NCI-H146 (cell line): ENCODE measurements at regions not wholly inside any gene's neighbourhood (a gene's known extent, or its start where the extent isn't known, plus 50 kb on each side); places are given as distances from the start of the nearest gene placed in this dataset.

Source experiments
- DNase-seq: peaks from one replicate; lab custom pipeline; 2025; lab: John Stamatoyannopoulos, UW

- DNase-seq, result no peak
Observed at GRCh38 chr6:40194447-40195170, 260.3 kb upstream of the MOCS1 start.

DNA sequence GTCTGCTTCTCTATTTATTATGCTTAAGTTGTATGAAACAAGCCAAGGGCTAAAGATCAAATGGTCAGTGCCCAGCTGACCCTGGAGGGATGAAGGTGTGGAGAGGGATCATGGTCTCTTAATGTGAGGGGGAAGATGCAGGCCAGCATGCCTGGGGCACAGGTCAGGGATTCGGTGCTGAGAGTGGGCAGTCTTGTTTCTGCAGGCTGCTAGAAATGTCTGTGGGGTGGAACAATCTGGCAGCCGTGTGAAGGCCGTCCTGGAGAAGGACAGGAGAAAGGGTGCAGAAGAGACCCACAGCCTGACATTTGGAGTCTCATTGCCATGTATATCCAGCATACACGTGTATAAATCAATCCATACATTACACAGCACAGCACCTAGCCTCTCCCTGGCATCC, 258.3 kb upstream of the MOCS1 start:
- DNase-seq, result no peak

DNA sequence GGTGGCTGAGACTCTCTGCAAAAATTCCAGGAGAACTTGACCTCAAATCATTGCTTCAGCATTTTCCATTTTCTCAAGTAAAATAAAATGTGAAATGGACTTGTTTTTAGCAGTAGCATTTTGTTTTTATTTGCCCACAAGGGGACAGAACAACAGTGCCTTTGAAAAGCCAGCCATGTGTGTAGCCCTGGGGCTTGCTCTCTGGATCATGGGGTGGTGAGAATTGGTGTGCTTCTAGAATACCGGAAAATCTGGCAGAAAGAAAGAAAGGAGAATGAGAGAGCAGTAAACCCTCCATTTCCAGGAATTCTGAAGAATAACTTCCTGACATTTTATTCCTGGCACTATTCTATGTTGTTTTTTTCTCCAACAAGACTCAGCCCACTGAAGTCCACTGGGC, 254.7 kb upstream of the MOCS1 start:
- DNase-seq, result no peak

DNA sequence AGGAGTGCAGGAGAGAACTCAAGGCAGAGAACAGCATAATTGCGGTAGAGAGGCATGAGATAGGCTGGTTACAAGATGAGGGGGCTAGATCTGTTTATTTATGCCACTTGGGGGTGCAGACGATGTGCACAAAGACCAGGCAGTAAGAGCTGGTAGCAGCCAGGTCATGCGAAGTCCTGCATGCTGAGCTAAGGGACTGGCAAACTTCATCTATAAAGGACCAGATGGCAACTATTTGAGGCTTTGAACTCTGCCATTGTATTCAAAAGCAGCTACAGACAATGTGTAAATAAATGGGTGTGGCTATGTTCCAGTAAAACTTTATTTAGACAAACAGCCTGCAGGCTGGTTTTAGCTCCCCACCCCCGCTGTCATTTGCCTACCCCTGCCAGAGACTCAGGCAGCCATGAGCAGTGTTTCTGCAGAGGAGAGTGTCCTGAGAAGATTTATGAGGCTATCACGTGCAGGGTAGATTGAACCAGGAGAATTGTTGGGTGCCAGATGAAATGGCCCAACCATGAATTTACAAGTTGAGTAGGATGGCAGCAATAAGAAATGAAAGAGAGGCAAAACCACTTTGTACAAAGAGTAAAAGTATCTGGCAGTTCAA, 253.4 kb upstream of the MOCS1 start:
- DNase-seq, result no peak

- no peak for DNase-seq
Observed at GRCh38 chr6:40185486-40185885, 251.2 kb upstream of the MOCS1 start.

- DNase-seq, result no peak
Observed at GRCh38 chr6:40183902-40184301, 249.6 kb upstream of the MOCS1 start.

DNA sequence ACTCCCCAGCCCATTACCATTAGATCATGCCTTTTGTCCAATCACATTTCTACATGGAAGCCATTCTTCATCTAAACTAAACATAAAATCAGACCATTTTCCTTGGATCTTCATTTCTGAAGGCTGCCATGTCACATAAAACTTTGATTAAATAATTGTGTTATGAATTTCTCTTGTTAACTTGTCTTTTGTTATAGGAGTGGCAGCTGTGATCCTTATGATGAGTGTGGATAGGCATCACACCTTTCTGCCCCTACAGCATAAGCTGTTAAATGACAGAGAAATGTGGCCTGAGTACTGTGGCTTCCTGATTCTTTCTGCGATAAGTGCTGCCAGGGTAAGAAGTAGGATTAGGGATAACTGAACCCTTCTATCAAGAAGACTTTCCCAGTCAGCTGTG, 247.1 kb upstream of the MOCS1 start:
- DNase-seq, result no peak

DNA sequence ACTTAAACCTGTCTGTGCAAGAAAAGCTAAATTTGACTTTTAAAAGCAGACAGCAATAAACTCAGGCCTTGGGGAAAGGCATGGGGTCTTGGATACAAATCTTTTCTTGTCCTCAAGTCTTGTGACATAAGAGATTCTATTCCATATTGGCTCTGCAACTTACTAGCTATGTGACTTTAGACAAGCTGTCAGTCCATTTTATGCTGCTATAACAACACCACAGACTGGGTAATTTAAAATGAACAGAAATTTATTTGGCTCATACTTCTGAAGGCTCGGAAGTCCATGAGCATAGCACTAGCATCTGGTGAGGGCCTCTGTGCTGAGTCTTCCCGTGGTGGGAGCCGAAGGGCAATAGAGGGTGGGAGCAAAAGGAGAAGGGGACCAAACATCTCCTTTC, 246.0 kb upstream of the MOCS1 start:
- no peak for DNase-seq

DNA sequence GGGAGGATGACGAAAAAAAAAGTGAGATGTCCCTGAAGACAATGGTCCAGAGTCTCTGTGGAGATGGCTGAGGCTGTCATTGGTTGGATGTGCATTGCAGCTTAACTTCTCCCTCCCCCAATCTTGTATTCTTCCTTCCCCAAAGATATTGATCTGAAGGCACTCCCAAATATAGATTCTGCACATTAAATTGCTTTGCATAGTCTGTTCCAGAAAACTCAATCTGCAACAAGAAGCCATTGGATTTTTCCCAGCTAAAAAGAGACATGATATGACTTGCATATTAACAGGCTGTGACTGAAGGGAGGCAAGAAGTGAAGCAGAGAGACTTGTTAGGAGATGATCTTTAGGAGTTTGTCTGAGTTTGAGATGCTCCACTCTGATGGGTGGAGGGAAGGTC, 245.2 kb upstream of the MOCS1 start:
- no peak for DNase-seq

GRCh38 chr6:40177598-40177997, 243.3 kb upstream of the MOCS1 start:
- no peak for DNase-seq

GRCh38 chr6:40176152-40176551, 241.9 kb upstream of the MOCS1 start:
- no peak for DNase-seq

- DNase-seq, result no peak
Observed at GRCh38 chr6:40172272-40172671, 238.0 kb upstream of the MOCS1 start.

DNA sequence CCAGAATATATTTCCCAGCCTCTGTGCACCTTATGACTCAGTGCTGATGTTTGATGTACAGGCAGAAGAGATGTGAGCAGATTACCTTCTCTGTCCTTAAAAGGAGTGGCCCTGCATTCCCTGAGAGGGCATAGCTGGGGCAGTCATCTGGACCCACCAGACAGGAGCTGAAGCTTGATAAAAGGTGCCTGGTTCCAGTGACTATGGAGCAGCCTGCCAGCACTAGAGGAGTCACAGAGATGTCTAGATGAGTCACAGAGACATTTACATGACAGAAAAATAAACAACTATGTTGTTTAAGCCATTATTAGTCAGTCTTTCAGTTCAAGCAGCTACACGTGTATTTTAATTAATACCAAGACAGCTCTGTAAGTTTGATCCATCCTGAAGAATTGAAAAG, 237.1 kb upstream of the MOCS1 start:
- DNase-seq, result no peak

DNA sequence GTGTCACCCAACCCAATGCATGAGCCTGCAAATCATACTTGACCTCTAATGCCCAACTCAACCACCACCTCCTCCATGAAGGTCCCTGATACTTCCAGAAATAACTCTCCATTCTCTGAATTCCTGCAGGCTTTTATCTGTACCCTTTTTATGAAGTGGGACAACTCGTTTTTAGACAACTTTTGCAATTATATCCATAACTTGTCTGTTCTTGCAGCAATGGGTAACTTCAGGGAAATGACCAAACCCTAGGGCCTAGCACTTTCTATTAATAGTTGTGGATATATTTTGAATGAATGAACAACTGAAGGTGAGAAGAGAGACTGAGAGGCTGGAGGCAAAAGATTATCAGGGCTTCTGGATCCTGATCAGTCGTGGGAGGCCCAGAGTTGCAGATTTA, 236.6 kb upstream of the MOCS1 start:
- DNase-seq, result no peak

DNA sequence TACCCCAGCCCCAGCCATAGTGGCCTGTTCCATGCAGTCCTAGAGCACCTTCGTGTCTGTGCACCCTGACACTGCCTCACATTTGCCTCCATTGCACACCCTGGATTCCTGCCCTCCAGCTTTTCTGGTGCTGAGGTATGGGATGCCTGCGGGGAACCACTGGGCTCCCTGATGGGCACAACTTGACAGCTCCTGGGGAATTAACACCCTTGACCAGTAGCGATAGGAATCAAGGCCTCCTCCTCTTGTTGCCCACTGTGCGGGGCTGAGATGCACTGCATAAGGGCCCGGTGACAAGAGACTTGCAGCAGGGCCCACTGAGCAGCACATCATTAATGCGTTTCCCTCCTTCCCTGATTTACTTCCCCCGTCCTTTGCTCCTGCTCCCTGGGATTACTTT, 235.6 kb upstream of the MOCS1 start:
- no peak for DNase-seq

GRCh38 chr6:40166963-40167362, 232.7 kb upstream of the MOCS1 start:
- DNase-seq, result no peak

GRCh38 chr6:40165036-40165709, 230.9 kb upstream of the MOCS1 start:
- no peak for DNase-seq

DNA sequence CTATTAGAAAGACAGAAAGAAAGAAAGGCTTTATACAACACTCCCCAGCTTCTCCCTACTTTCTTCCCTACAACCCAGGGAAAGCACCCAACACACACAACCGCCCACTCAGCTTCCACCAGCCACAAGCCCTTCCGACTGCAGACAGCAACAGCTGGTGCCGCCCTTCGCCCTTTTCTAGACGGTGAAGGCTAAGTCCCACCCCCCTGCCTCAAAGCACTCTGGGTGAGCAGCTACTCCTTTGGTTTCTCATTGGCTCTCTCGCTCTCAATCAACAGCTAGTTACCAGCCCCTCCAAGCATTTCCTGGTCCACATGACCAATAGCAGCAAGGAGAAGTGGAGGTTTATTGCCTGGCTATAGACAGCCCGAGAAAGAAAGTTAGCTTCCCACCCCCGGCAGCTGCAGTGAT, 230.1 kb upstream of the MOCS1 start:
- DNase-seq, result peak; percentile 30

GRCh38 chr6:40163924-40164323, 229.7 kb upstream of the MOCS1 start:
- DNase-seq, result no peak

DNA sequence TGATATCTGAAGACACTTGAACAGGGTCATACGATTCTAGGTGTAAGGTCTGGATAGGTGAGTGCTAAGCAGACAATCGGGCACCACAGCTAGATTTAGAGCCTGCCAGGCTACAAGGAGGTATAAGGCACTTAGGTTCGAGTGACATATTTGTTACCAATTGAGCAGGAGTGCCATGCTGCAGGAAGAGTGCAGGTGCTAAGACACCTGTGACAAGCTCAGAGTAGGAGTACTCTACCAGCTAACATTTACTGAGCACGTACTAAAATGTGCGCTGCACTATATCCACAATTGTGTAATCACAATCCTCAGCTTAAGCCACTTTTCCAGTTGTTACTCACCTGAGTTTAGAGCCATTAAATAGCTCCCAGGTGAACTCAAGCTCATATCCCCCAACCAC, 227.8 kb upstream of the MOCS1 start:
- DNase-seq, result no peak

DNA sequence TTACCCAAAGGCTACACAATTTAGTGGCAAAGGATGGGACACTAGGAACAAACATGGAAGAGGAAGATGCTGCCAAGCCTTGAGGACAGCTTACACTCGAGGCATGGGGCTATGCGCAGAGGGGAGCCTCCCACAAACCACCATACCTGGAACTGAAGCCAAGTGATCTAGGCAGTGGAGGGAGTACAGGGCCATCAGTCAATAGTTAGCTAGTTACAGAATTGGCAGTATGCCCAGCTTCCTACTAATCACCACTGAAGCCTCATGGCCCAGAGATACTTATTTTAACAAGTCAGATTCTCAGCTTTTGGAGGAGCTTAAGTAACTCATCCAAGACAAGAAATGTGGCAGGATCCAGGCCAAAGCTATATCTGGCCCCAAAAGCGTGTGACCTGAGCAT, 226.6 kb upstream of the MOCS1 start:
- DNase-seq, result no peak

- DNase-seq, result no peak
Observed at GRCh38 chr6:40159865-40160264, 225.6 kb upstream of the MOCS1 start.

GRCh38 chr6:40152701-40153436, 218.6 kb upstream of the MOCS1 start:
- DNase-seq, result no peak
